Stimulated activated CD4-positive, alpha-beta T cell treated with anti-CD3 and anti-CD28 coated beads, TNF-alpha, amount 100 ng/mL, for 1 hour (primary cell): ENCODE measurements at regions not wholly inside any gene's neighbourhood (a gene's known extent, or its start where the extent isn't known, plus 50 kb on each side); places are given as distances from the start of the nearest gene placed in this dataset.
A peak's percentile ranks its signal among the peaks of the same experiment; 100 is the strongest.
"Not testable (repeated sequence)": the region's sequence is repeated elsewhere in the genome, so short reads cannot be mapped to it uniquely, and the experiment has no call there.

Source experiments
- DNase-seq, 3 donors: peaks; one replicate each; pipeline ENCODE4 v3.0.0-alpha.2; 2020; ENCODE audit warnings: low read depth in 3 of 3, low spot score in 1 of 3

DNA sequence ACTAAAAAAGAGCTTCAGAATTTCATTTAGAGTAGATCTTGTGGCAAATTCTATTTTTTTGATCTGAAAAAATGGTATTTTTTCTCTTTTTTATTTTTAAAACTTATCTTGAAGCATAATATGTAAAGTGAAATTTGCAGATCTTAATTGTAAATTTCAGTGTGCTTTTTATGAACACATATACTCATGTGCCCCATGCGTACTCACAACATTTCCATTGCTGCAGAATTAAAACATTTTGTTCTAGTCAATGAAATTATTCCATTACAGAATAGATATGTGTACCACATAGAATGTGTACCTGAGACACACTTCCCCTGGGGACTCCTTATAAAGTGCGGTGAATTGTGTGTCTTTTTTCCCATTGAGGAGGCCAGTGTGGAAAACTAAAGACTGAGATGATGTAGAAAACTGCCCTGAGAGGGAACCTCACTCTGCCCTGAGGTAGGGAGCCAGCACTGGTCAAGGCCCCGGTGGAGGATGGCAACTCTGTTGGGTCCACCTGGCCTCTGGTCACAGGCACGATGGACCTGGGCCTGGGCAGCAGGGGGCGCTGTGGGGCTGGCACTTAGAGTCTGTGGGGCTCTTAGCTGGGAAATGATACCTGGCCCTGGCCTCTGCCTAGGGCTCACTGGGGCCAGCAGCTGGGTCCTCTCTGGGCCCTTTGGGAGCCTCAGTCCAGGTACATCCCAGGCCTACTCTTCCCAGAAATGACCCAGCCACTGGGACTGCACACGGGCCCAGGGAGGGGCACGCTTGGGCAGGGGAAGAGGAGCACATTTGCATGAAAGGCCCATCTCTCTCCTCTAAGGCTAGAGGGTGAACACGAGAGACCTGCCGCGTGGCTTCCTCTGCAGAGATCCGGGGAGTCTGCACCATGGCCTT lies 77.9 kb upstream of the TOP3B start:
- peak in 1 of 3 donors; percentile 37 for DNase-seq

DNA sequence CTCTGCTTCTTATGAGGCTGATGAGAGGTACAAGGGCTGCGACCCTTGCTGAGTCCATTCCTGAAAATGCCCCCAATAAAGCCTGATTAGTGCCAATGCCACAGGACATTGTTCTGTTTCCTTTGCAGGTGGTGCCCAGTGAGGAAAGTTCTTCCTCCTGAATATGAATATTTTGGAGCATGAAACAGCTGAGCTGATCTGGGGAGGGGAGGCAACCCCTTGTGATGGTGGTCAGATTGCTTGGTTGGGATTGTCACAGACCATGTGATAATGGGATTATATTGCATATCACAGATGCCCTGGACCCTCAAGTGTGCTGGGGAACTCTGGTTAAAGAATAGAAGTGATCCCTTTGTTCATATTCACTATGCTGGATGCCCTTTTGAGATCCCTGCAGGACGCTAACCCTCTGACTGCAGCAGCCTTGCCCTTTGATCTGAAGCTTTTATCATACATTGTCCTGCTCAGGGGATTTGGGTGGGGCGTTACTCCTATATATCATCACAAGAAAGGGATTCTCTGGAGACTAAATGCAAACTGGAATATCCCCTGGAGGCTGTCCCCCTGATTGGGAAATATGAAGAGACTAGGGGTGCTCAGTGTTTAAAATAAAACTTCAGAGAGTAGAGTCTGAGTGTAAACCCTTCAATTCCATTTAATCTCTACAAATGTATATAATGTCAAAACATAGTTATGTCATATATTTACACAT lies 76.9 kb upstream of the TOP3B start:
- DNase-seq, result no peak

DNA sequence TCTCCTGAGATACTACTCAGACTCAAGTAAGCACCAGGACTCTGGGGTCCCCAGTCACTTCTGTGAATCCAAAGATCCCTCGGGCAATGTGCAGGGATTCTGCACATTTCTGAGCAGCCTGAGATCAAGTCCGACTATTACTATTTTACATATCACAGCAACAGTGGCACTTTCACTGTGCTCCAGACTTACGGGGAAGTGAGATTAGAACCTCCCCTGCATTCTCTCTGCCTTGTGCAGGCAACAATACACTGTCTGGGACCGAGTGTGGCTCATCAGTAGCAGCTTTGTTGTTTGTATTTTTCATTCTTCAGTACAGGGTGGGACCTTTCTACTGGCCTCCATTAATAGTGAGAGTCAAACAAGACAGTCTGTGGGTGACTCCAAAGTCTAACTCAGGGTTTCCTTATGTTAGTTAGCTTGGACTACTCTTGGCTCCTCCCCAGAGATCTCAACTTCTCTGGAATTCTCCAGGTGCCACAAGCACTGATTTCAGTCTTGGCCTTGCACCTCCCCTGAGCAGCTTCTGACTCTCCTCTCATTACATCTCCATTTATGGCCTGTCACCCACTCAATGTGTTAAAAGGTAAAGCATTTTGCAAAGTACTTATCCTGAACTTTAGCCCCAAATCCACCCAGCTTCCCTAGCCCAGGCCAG lies 76.2 kb upstream of the TOP3B start:
- DNase-seq, result no peak

DNA sequence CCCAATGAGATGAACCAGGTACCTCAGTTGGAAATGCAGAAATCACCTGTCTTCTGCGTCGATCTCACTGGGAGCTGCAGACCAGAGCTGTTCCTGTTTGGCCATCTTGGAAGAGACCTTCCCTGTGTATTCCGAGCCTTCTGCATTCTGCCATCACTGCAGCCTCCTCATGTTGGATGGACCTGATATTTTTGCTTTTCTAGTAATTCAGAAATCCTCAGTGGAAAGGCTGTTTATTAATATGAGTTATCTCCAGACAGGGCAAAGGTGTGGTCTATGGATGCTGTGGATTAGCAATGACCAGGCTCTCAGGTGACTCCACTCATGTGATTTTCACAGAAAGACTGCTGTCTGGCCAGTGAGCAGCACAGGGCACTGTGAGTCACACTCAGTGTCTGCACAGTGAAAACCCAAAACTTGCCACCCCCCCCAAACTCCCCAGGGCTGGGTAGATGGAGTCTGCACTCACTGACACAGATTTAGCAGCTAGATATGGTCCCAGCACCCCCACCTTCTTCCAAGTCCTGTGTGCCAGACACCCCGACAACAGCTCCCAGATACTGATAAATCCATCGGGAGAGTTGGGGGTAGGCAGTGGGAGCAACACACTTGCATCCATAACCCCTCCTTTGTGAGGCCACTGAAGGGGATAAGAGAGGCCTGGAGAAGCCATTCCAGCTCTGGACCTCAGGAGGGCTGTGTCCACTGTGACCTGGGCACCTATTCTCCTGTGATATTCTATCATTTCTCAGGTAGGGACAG lies 75.2 kb upstream of the TOP3B start:
- DNase-seq, result no peak

DNA sequence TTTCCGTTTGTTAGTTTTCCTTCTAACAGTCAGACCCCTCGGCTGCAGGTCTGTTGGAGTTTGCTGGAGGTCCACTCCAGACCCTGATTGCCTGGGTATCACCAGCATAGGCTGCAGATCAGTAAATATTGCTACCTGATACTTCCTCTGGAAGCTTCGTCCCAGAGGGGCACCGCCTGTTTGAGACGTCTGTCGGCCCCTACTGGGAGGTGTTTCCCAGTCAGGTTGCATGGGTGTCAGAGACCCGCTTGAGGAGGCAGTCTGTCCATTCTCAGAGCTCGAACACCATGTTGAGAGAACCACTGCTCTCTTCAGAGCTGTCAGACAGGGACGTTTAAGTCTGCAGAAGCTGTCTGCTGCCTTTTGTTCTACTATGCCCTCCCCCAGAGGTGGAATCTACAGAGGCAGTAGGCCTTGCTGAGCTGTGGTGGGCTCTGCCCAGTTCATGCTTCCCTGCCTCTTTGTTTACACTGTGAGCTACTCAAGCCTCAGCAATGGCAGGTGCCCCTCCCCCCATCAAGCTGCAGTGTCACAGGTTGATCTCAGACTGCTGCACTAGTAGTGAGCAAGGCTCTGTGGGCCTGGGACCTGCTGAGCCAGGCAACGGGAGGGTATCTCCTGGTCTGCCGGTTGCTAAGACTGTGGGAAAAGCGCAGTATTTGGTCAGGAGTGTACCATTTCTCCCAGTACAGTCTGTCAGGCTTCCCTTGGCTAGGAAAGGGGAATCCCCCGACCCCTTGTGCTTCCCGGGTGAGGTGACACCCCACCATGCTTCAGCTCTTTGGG lies 74.4 kb upstream of the TOP3B start:
- not testable (repeated sequence) for DNase-seq

DNA sequence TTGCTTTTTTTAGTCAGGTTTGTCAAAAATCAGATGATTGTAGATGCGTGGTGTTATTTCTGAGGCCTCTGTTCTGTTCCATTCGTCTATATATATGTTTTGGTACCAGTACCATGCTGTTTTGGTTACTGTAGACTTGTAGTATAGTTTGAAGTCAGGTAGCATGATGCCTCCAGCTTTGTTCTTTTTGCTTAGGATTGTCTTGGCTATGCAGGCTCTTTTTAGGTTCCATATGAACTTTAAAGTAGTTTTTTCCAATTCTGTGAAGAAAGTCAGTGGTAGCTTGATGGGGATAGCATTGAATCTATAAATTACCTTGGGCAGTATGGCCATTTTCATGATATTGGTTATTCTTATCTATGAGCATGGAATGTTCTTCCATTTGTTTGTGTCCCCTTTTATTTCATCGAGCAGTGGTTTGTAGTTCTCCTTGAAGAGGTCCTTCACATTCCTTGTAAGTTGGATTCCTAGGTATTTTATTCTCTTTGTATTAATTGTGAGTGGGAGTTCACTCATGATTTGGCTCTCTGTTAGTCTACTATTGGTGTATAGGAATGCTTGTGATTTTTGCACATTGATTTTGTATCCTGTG lies 70.1 kb upstream of the TOP3B start:
- not testable (repeated sequence) for DNase-seq

DNA sequence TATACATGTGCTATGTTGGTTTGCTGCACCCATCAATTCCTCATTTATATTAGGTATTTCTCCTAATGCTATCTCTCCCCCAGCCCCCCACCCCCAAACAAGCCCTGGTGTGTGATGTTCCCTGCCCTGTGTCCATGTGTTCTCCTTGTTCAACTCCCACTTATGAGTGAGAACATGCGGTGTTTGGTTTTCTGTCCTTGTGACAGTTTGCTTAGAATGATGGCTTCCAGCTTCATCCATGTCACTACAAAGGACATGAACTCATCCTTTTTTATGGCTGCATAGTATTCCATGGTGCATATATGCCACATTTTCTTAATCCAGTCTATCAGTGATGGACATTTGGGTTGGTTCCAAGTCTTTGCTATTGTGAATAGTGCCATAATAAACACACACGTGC lies 68.4 kb upstream of the TOP3B start:
- not testable (repeated sequence) for DNase-seq

DNA sequence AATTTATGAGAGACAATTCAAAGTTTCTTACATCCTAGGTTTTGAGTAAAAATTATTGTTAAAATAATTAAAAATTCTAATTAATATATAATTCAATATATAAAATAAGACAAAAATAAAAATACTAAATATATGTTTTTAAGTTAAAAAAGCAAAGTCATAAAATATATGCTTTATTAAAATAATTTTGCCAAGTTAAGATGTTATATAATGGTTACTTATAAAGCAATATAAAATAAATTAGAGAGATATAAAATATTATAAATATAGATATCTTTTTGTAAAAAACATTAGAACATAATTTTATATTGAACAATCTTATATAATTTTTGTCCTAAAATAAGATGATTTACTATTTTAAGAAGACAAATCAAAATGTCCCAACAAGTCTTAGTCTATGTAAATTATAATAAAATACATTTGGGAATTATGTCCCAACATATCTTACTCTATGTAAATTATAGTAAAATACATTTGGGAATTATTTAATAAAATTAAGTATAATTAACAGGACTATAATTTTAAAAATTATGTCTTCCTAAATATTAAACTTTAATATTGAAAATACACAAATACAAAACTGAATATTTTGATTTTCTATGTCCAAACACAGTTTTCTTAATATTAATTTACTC lies 67.7 kb upstream of the TOP3B start:
- DNase-seq, result no peak

DNA sequence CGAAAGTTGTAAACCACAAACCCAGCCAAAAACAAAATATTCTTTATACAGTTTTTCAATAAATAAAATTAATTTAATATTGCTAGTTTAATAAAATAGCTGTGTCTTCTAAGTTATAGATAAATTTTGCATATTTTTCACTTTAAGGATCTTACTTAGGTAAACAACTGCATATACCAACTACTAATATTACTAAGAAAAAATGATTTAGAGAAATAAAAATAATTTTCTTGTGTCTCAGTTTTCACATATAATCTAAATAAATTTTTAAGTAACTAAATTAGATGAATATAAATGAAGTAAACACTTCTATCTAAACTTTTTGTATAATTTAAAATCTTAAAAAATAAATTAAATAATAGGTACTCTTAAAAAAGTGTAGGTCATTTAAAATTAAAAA lies 67.1 kb upstream of the TOP3B start:
- DNase-seq, result no peak

DNA sequence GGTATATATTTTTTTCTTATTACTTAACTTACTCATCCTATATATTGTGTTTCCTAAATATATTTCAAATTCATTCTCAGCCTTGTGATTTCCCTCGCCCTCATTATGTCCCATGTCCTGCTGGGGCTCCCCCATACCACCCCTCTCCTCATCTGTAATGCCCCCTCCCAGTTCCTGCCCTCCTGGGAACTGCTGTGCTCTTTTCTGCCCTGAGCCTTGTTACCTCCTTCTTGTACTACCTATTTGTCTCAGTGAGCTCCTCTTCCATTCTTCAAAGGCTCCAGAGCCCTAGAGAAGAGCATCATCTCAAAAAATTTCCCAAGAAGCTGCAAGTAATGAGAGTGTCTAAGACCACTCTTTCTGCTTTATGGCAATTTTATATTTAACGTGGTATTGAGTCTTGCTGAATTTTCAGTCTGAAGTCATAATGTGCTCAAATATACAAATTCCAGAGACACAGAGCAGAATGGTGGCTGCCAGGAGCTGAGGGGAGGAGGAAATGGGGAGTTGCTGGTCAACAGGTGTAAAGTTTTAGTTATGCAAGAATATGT lies 66.5 kb upstream of the TOP3B start:
- no peak for DNase-seq

DNA sequence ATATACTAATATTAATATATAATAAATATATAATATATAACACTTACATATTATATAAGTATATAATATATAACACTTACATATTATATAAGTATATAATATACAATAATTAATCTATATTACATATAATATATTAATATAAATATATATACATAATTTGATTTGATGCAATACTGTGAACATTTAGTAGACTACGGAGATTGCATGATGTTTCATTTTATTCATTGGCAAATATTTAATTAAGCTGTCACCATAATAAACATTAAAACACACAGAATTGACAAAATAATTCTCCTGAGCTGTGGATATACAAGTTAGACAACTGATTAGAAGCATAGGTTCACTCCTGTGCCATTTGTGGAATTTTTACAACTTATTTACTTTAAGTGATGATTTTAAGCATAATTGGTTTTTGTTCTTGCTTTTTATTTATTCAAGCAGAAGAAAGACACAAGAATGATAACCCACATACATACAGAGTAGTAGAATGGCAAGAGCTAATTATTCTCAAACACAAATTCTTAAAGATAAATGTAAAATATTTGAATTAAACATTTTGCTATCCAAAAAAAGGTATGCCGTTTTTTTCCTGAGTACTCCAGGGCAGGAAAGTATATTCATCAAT lies 65.8 kb upstream of the TOP3B start:
- DNase-seq, result no peak

DNA sequence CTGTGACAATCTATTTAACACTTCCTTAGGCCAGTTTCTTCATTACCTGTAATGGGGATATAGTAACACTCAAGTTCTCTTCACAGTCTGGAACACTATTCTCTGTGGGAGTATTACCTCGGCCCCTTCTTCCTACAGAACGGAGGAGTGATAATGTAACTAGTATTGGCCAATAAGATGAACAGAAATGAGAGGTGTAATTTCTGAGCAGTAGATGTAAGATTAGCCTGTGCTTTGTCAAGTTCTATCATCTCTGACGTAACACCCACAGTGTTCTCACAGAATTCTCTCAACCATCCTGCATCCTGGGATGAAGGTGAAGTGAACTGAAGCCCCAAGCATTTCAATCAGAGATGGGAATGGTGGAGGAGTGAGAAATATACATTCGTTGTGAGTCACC lies 65.2 kb upstream of the TOP3B start:
- no peak for DNase-seq

DNA sequence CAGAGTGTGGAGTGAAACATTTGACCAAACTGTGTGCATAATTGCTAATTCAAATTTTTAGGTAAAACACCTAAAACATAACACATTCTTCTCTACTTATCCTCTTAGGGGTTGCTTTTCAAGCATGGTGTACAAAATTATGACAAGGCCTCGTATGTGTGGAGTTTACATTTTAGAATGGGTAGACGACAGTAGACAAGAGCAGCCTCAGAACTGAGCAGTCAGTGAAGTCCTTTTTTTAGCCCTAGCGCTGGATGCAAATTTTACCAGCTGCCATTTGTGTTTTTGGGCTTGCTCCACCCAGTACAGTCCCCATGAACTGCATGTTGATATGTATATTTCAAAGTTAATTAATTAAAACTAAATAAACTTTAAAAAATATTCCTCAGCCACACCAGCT lies 64.7 kb upstream of the TOP3B start:
- no peak for DNase-seq

DNA sequence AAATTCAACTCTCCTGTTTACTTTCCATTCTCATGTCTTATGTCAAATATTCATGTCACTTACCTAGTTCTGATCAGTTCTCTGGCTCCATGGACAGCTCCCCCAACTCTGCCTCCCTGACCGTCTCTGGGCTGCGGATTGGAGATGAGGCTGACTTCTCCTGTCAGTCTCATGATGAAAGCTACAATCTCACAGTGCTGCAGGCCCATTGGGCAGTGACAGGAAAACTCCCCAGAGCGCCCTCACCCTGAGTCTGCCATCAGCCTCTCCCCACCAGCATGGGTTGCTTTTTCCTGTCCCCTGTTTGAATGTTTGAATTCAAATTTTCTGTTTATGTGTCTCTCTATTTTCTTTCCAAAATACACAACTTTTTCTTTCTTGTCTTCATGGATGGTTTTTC lies 63.8 kb upstream of the TOP3B start:
- no peak for DNase-seq

DNA sequence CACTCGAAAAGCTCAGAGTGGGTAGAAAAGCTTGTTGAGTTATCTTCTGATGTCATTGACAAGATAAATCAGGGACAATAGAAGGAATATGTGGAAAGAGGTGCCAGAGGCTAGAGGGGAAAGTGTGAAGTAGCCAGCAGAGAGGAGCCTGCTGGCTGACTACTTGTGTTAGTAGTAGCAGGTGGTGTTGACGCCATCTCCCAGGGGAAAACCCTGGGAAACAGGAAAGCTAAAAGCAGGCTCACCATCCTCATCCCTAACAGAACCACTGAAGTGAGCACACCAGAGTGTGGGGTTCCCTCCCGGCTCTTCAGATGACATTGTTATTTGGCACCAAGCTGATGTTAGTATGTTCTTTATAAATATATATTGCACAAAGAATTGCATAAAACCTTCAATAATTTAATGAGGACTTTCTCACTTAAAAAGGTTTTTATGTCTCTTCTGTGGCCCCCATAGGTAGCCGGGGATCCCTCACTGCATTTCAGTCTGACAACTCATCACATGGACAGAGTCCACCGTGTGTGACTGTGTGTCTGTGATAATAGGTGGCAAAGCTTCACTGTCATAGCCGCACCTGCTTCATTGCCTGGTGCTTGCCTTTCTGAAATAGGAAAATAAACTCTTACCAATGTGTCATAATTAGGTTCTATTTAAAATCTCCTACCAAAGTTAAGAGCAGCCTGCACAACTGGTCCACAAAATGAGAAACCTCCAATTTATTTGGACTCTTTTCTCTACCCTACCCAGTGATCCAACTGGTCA lies 63.2 kb upstream of the TOP3B start:
- no peak for DNase-seq

DNA sequence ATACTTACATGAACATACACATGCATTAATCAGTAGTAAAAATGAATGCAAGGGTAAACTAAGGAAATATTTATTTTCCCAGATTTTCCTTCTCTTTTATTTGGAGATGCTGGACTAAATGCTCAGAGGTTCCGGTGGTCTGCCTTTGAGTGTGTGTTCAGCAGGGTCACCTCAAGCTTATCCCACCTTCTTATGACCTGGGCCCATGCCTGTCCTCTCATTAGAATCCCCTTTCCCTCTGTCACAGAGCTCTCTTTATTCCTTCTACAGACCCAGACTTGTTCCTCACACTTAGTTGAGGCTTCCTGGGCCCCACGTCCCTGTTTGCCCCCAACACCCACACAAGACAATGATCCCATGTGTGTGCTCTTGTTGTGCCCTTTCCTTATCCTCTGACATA lies 61.6 kb upstream of the TOP3B start:
- DNase-seq, result no peak

DNA sequence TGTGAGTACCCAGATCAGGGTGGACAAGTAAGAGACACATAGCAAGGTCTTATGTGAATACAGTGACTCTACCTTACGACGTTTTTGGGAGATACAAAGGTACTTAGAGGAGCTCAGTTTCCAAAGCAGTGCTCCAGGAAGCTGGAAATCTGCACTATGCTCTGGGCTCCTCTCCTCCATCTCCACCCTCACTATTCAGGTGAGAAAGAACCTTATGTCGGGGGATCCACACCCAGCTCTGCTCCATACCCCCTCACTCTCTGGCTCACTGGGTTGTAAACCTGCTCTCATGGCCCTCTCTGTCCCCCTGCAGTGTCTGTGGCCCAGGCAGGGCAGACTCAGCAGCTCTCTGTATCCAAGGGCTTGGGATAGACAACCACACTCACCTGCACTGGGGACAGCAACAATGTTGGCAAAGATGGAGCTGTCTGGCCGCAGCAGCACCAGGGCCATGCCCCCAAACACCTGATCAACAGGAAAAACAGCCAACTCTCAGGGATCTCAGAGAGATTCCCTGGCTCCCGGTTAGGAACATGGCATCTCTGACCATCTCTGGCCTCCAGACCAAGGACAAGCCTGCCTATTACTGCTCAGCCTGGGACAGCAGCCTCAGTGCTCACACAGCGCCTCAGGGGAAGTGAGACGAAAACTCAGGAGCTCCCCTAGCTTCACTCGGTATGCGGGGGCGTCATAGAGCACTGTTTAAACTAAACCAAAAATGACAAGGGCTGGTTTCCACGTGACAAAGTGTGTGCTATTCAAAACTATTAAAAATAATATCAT lies 60.9 kb upstream of the TOP3B start:
- DNase-seq, result no peak
